ENCODE measurements at regions not wholly inside any gene's neighbourhood (a gene's known extent, or its start where the extent isn't known, plus 50 kb on each side); places are given as distances from the start of the nearest gene placed in this dataset.

- no peaks in the 10 kb centered on the region for H3K79me1 ChIP-seq (ENCODE audit: low read depth in 1 of 2, low read length in 2 of 2)
- no peaks in the 10 kb centered on the region for H3K9me1 ChIP-seq (ENCODE audit: insufficient read depth, low read length)
- H3K27me3 ChIP-seq (ENCODE audit: control insufficient read depth, insufficient read depth, low read length), result no peaks in the 10 kb centered on the region
- no CpG with 5 or more reads among the region's 3 CpGs for WGBS, 2 experiments (ENCODE audit: extremely low coverage in 2 of 2, insufficient read length in 1 of 2)
- in situ Hi-C loops (cut with MboI; ENCODE audit: low sequenced_read_pairs), result no loop called here
- H2AFZ ChIP-seq (replicated peaks; ENCODE audit: low read length, poor library complexity), result no peak overlapping the region
- no peak overlapping the region for H2AK5ac ChIP-seq (ENCODE audit: low read depth, low read length)
- DNase-seq, result no peak
- H3K4me2 ChIP-seq (ENCODE audit: low read depth, low read length), result no peak overlapping the region
- H3K4me3 ChIP-seq (ENCODE audit: insufficient read depth, low read depth, low read length), result no peak overlapping the region
- no peak overlapping the region for H3K18ac ChIP-seq (ENCODE audit: low read depth, low read length)
- H2AK9ac ChIP-seq (replicated peaks; ENCODE audit: low read depth, low read length, poor library complexity), result no peak overlapping the region
- no peaks in the 10 kb centered on the region for H3K9me3 ChIP-seq (ENCODE audit: control insufficient read depth, insufficient read depth, low read length)
- intact Hi-C loops (cut with micrococcal nuclease), result no loop called here
- H3K4ac ChIP-seq (ENCODE audit: low read depth, low read length), result no peak overlapping the region
- H4K91ac ChIP-seq (ENCODE audit: insufficient read depth, low read depth, low read length), result no peak overlapping the region
- no peak overlapping the region for H4K5ac ChIP-seq (ENCODE audit: low read depth, low read length)
- CTCF ChIA-PET, result no interaction called here
- H3K4me1 ChIP-seq (ENCODE audit: control insufficient read depth, insufficient read depth, low read length), result peaks cover 2% of the 10 kb centered on the region
- POLR2A ChIA-PET (ENCODE audit: unreplicated experiment), result no interaction called here
- ATAC-seq (ENCODE audit: low read depth), result no peak
- no peak overlapping the region for H2BK5ac ChIP-seq (ENCODE audit: low read depth, low read length, poor library complexity, severe bottlenecking)
- H3K23ac ChIP-seq (ENCODE audit: low read depth, low read length), result no peak overlapping the region
- 0 out of 2 replicates have a peak overlapping the region, but pooled peaks have one; percentile 22 for H2BK120ac ChIP-seq (ENCODE audit: low read depth, low read length)
- H4K20me1 ChIP-seq (ENCODE audit: insufficient read depth, low read length), result no peaks in the 10 kb centered on the region
- no peak overlapping the region for H3K56ac ChIP-seq (ENCODE audit: extremely low read depth, insufficient read depth, low read length)
- H3K14ac ChIP-seq (replicated peaks; ENCODE audit: low read depth, low read length), result no peak overlapping the region
- no TSS peak for BruUV-seq (replicated peaks)
- H3K36me3 ChIP-seq (ENCODE audit: control insufficient read depth, insufficient read depth, low read length), result no peaks in the 10 kb centered on the region
- TF ChIP-seq CHD1 (IDR thresholded peaks at IDR 0.05; ENCODE audit: low read depth, low read length) (no peak), MAZ (IDR thresholded peaks at IDR 0.05; ENCODE audit: borderline replicate concordance, low read depth, low read length) (no peak), USF2 (IDR thresholded peaks at IDR 0.05; ENCODE audit: low read depth, low read length) (no peak), MAFK (IDR thresholded peaks at IDR 0.05; ENCODE audit: low read depth, low read length) (no peak), CEBPB (IDR thresholded peaks at IDR 0.05; ENCODE audit: low read depth, low read length) (no peak), RCOR1 (IDR thresholded peaks at IDR 0.05; ENCODE audit: insufficient replicate concordance, low read length) (no peak), RAD21 (IDR thresholded peaks at IDR 0.05; ENCODE audit: low read length) (no peak), MXI1 (IDR thresholded peaks at IDR 0.05; ENCODE audit: borderline replicate concordance, low read depth, low read length) (no peak), BHLHE40 (IDR thresholded peaks at IDR 0.05; ENCODE audit: low read depth, low read length) (no peak), CTCF (conservative IDR thresholded peaks at IDR 0.05; ENCODE audit: low read depth, low read length) (no peak), POLR2A (IDR thresholded peaks at IDR 0.05; ENCODE audit: low read depth, low read length) (no peak), FOS (IDR thresholded peaks at IDR 0.05; ENCODE audit: low read depth, low read length) (no peak), NFE2L2 (IDR thresholded peaks at IDR 0.05; ENCODE audit: low read depth, low read length) (no peak), SMC3 (IDR thresholded peaks at IDR 0.05; ENCODE audit: low read depth, low read length) (no peak), RFX5 (IDR thresholded peaks at IDR 0.05; ENCODE audit: low read depth, low read length) (no peak), ELK1 (IDR thresholded peaks at IDR 0.05; ENCODE audit: borderline replicate concordance, low read depth, low read length) (no peak)
- H3K27ac ChIP-seq (ENCODE audit: insufficient read depth, low read length), result no peak overlapping the region
- H3K9ac ChIP-seq (ENCODE audit: low read depth, low read length), result no peak overlapping the region
- H2BK15ac ChIP-seq (ENCODE audit: low read depth, low read length), result no peak overlapping the region
- dilution Hi-C loops (cut with HindIII; ENCODE audit: low sequenced_read_pairs, unreplicated experiment), result no loop called here
- no peak overlapping the region for H2BK20ac ChIP-seq (ENCODE audit: low read depth, low read length)
- H4K8ac ChIP-seq (ENCODE audit: low read depth in 2 of 2, low read length in 2 of 2), result no peak overlapping the region
These were observed 584.0 kb upstream of the TENM3 start for GRCh38 chr4:181659202-181659601.

Data from IMR-90 (cell line).